Activated CD4-positive, alpha-beta memory T cell treated with anti-CD3 and anti-CD28 coated beads for 36 hours (primary cell): ENCODE measurements at regions not wholly inside any gene's neighbourhood (a gene's known extent, or its start where the extent isn't known, plus 50 kb on each side); places are given as distances from the start of the nearest gene placed in this dataset.

Experiments
- CTCF ChIA-PET: fragments of 350-600 bp; sonication (Branson Sonifier 250); formaldehyde crosslinking; loops from one replicate; lab custom pipeline; 2021; ENCODE audit warnings: antibody characterized with exemption, inconsistent platforms; lab: Charles Lee
- POLR2A ChIA-PET: fragments of 350-600 bp; sonication (Branson Sonifier 250); formaldehyde crosslinking; loops from one replicate; lab custom pipeline; 2021; ENCODE audit warnings: antibody characterized with exemption; lab: Charles Lee
- DNase-seq: peaks from one replicate; pipeline ENCODE4 v3.0.0-alpha.2; 2020
- H3K27ac Mint-ChIP-seq: one replicate; pipeline ENCODE4 v1.8.0; 2021; ENCODE audit warnings: mixed read lengths
- H3K27me3 Mint-ChIP-seq: one replicate; pipeline ENCODE4 v1.8.0; 2021; ENCODE audit warnings: mixed read lengths
- H3K36me3 Mint-ChIP-seq: one replicate; pipeline ENCODE4 v1.8.0; 2021; ENCODE audit warnings: mixed read lengths
- H3K4me1 Mint-ChIP-seq: one replicate; pipeline ENCODE4 v1.8.0; 2021; ENCODE audit warnings: low read depth, mixed read lengths
- H3K4me3 Mint-ChIP-seq: one replicate; pipeline ENCODE4 v1.8.0; 2021; ENCODE audit warnings: mild to moderate bottlenecking, mixed read lengths
- H3K9me3 Mint-ChIP-seq: one replicate; pipeline ENCODE4 v1.8.0; 2021; ENCODE audit warnings: mixed read lengths
- intact Hi-C: fragments of 100-400 bp; cut with micrococcal nuclease; formaldehyde crosslinking; loops from one replicate; pipeline ENCODE4 v1.15.1; 2023

- ChIA-PET POLR2A (no interaction called here), CTCF (interaction anchor here (0.5 to 4.1 kb wide), 4 partner anchors 16 to 411 kb away, joined by 3 to 46 read pairs (median 4); no protein-coding TSS in a partner anchor)
- H3K4me1 Mint-ChIP-seq = peaks cover 23% of the 10 kb centered on the region
- no peak overlapping the region for H3K27ac Mint-ChIP-seq
- no peak overlapping the region for H3K4me3 Mint-ChIP-seq
- no peaks in the 10 kb centered on the region for H3K36me3 Mint-ChIP-seq
- intact Hi-C loops = loop anchor here (10.0 kb wide), 1 partner anchor 1018 kb away; no protein-coding TSS in a partner anchor
- H3K9me3 Mint-ChIP-seq = no peaks in the 10 kb centered on the region
- no peak for DNase-seq
- H3K27me3 Mint-ChIP-seq = no peaks in the 10 kb centered on the region
Measured at GRCh38 chr10:61832866-61833481, 68.5 kb upstream of the ARID5B start.

- H3K36me3 Mint-ChIP-seq = no peaks in the 10 kb centered on the region
- intact Hi-C loops = loop anchor here (10.0 kb wide), 1 partner anchor 1020 kb away; no protein-coding TSS in a partner anchor
- no peaks in the 10 kb centered on the region for H3K27me3 Mint-ChIP-seq
- ChIA-PET POLR2A (interaction anchor here (0.7 kb wide), 1 partner anchor 83 kb away, joined by 4 read pairs; no protein-coding TSS in a partner anchor), CTCF (interaction anchor here (0.5 to 4.1 kb wide), 11 partner anchors 11 to 101 kb away, joined by 3 to 46 read pairs (median 4); no protein-coding TSS in a partner anchor)
- no peak overlapping the region for H3K4me3 Mint-ChIP-seq
- no peak for DNase-seq
- peaks cover 23% of the 10 kb centered on the region for H3K4me1 Mint-ChIP-seq
- no peaks in the 10 kb centered on the region for H3K9me3 Mint-ChIP-seq
- H3K27ac Mint-ChIP-seq = no peak overlapping the region
Measured at GRCh38 chr10:61834519-61834918, 67.0 kb upstream of the ARID5B start.

GRCh38 chr10:61835069-61835945 lies 66.2 kb upstream of the ARID5B start:
- no peaks in the 10 kb centered on the region for H3K27me3 Mint-ChIP-seq
- no peaks in the 10 kb centered on the region for H3K9me3 Mint-ChIP-seq
- H3K4me1 Mint-ChIP-seq = peaks cover 23% of the 10 kb centered on the region
- intact Hi-C loops = loop anchor here (1.0 to 10.0 kb wide), 3 partner anchors 47 to 1021 kb away; no protein-coding TSS in a partner anchor
- H3K27ac Mint-ChIP-seq = no peak overlapping the region
- DNase-seq = no peak
- CTCF ChIA-PET = interaction anchor here (0.5 to 4.1 kb wide), 11 partner anchors 10 to 102 kb away, joined by 3 to 46 read pairs (median 4); no protein-coding TSS in a partner anchor
- POLR2A ChIA-PET = no interaction called here
- H3K36me3 Mint-ChIP-seq = no peaks in the 10 kb centered on the region
- H3K4me3 Mint-ChIP-seq = no peak overlapping the region

- ChIA-PET CTCF (interaction anchor here (1.1 to 2.2 kb wide), 3 partner anchors 36 to 91 kb away, joined by 3 to 9 read pairs (median 8); no protein-coding TSS in a partner anchor), POLR2A (no interaction called here)
- Mint-ChIP-seq H3K9me3 (no peaks in the 10 kb centered on the region), H3K27ac (no peak overlapping the region), H3K4me3 (no peak overlapping the region), H3K4me1 (peaks cover 23% of the 10 kb centered on the region), H3K36me3 (no peaks in the 10 kb centered on the region), H3K27me3 (no peaks in the 10 kb centered on the region)
- no peak for DNase-seq
- intact Hi-C loops = loop anchor here (1.0 to 10.0 kb wide), 3 partner anchors 46 to 1021 kb away; no protein-coding TSS in a partner anchor
Measured at GRCh38 chr10:61835946-61836887, 65.3 kb upstream of the ARID5B start.

DNA sequence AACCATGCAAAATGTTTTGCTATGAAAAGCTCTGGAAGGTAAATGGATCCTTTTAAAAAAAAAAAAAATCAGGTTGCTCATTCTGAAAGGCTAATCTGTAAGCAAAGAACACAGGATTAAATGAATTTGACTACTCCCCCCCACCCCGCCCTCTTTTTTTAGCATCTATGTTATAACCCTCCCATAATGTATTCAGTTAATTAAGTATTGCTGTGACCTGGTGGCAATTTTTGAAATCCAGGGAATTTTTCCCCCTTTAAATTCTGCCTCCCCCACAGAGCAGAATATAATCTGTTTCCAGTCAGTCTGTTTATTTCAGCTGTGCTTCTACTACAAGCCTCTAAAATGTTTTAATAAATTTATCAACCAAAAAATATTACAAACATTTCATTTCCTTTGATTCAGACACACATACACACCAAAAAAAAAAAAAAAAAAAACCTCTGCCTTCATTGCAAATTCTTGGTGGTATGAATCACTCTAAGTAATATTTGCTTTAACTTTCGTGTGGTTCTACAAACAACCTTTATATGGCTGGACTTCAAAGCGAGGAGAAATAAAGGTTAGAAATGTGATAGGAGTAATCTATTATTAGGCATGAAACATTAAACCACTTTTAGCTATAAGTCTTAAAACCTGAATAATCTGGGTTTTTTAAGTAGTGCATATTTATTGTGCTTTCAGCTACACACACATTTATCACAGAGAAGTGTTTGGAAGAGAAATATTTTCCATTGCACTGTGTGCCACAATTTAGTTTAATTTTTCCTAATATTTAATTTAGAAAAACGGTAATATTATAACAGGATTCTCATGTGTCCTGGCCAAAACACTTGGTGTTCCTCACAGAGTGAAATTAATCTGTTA lies 64.4 kb upstream of the ARID5B start:
- no peak overlapping the region for H3K4me3 Mint-ChIP-seq
- ChIA-PET CTCF (interaction anchor here (1.0 to 1.4 kb wide), 3 partner anchors 30 to 86 kb away, joined by 3 to 9 read pairs (median 3); no protein-coding TSS in a partner anchor), POLR2A (no interaction called here)
- H3K36me3 Mint-ChIP-seq = no peaks in the 10 kb centered on the region
- intact Hi-C loops = loop anchor here (10.0 kb wide), 1 partner anchor 1022 kb away; no protein-coding TSS in a partner anchor
- DNase-seq = no peak
- H3K27me3 Mint-ChIP-seq = no peaks in the 10 kb centered on the region
- peaks cover 23% of the 10 kb centered on the region for H3K4me1 Mint-ChIP-seq
- no peak overlapping the region for H3K27ac Mint-ChIP-seq
- no peaks in the 10 kb centered on the region for H3K9me3 Mint-ChIP-seq

- peaks cover 23% of the 10 kb centered on the region for H3K4me1 Mint-ChIP-seq
- no peak overlapping the region for H3K27ac Mint-ChIP-seq
- POLR2A ChIA-PET = interaction anchor here (0.7 kb wide), 1 partner anchor 13 kb away, joined by 4 read pairs; no protein-coding TSS in a partner anchor
- H3K9me3 Mint-ChIP-seq = no peaks in the 10 kb centered on the region
- H3K4me3 Mint-ChIP-seq = no peak overlapping the region
- CTCF ChIA-PET = interaction anchor here (0.6 to 1.0 kb wide), 3 partner anchors 29 to 93 kb away, joined by 3 read pairs; no protein-coding TSS in a partner anchor
- intact Hi-C loops = loop anchor here (10.0 kb wide), 1 partner anchor 1023 kb away; no protein-coding TSS in a partner anchor
- no peak for DNase-seq
- H3K36me3 Mint-ChIP-seq = no peaks in the 10 kb centered on the region
- no peaks in the 10 kb centered on the region for H3K27me3 Mint-ChIP-seq
Measured at GRCh38 chr10:61837755-61838171, 63.7 kb upstream of the ARID5B start.

- intact Hi-C loops = loop anchor here (10.0 kb wide), 1 partner anchor 1025 kb away; no protein-coding TSS in a partner anchor
- H3K4me3 Mint-ChIP-seq = no peak overlapping the region
Measured at GRCh38 chr10:61839916-61840315, 61.6 kb upstream of the ARID5B start.

GRCh38 chr10:61840403-61840802 lies 61.1 kb upstream of the ARID5B start:
- intact Hi-C loops = no loop called here
- Mint-ChIP-seq H3K4me1 (peaks cover 22% of the 10 kb centered on the region), H3K36me3 (no peaks in the 10 kb centered on the region), H3K27me3 (no peaks in the 10 kb centered on the region), H3K9me3 (no peaks in the 10 kb centered on the region), H3K4me3 (no peak overlapping the region), H3K27ac (no peak overlapping the region)
- no peak for DNase-seq
- POLR2A ChIA-PET = no interaction called here
- CTCF ChIA-PET = no interaction called here

More at GRCh38 chr10:61839916-61840315, 61.6 kb upstream of the ARID5B start:
- H3K27me3 Mint-ChIP-seq = no peaks in the 10 kb centered on the region
- no peaks in the 10 kb centered on the region for H3K36me3 Mint-ChIP-seq
- peaks cover 27% of the 10 kb centered on the region for H3K4me1 Mint-ChIP-seq
- POLR2A ChIA-PET = no interaction called here
- no peak for DNase-seq
- no peak overlapping the region for H3K27ac Mint-ChIP-seq
- CTCF ChIA-PET = no interaction called here
- H3K9me3 Mint-ChIP-seq = no peaks in the 10 kb centered on the region

DNA sequence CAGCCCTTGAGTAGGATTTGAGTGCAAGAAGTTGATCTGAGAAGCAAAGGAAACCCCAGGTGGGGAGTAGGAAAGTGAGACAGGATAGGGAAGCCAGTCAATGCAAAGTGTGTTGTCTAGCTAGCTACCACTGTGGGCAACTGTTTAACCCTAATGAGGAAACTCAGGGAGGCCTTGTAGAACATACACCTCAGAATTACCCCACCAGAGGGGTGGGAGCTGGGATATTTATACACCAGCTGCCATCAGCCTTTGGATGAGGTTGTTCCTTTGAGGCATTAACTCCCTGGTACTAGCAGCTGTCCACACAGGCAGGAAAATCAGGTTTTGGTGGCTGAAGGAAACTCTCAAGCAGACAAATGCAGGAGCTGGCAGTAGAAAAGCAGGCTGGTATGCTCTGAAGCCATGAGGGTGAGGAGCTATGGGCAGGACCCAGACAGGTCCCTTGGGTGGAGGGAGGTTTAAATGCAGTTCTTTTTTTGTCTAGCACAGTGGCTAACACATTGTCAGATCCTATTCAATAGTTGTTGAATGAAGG lies 60.1 kb upstream of the ARID5B start:
- no peaks in the 10 kb centered on the region for H3K27me3 Mint-ChIP-seq
- H3K27ac Mint-ChIP-seq = no peak overlapping the region
- H3K4me3 Mint-ChIP-seq = no peak overlapping the region
- POLR2A ChIA-PET = no interaction called here
- H3K9me3 Mint-ChIP-seq = no peaks in the 10 kb centered on the region
- CTCF ChIA-PET = no interaction called here
- H3K4me1 Mint-ChIP-seq = peaks cover 12% of the 10 kb centered on the region
- H3K36me3 Mint-ChIP-seq = no peaks in the 10 kb centered on the region
- intact Hi-C loops = no loop called here
- no peak for DNase-seq

DNA sequence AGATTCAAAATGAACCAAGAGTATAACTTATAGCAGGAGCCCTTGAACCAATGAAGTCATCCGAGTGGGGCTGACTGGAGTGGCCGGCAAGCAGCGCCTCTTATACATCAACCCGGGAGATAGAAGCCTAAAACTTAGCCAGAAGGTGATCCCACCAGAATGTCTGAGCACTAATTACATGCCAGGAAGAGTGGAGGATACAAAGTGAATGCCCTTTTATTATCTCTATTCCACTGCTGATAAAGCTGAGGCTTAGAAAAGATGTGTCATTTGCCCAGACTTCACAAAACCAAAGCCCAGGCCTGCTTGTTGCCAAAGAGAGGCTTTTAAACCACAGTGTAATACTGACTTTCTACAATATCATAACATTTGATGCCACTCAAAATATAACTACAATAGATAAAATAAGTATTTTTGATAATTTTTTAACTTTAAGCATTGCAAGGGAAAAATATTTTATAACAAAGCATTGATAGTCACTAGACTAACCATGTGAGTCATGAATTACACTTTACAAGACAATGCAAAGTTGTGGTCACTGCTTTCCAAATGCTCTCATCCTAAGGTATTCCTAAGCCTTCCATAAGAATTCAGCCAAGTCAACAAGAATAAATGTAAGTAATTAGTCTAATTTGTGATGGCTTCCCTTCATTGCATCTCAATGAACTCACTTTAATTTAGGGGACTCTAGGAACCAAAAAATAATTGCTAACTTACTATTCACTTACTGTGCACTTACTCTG lies 58.6 kb upstream of the ARID5B start:
- Mint-ChIP-seq H3K4me1 (peaks cover 13% of the 10 kb centered on the region), H3K9me3 (no peaks in the 10 kb centered on the region), H3K36me3 (no peaks in the 10 kb centered on the region), H3K27ac (no peak overlapping the region), H3K27me3 (no peaks in the 10 kb centered on the region), H3K4me3 (no peak overlapping the region)
- POLR2A ChIA-PET = no interaction called here
- no peak for DNase-seq
- intact Hi-C loops = no loop called here
- CTCF ChIA-PET = no interaction called here
